GM18907 (cell line): ENCODE measurements at regions not wholly inside any gene's neighbourhood (a gene's known extent, or its start where the extent isn't known, plus 50 kb on each side); places are given as distances from the start of the nearest gene placed in this dataset.

ENCODE experiments used
- ATAC-seq: cut with Tn5 transposase; IDR thresholded peaks from one replicate; pipeline ENCODE4 v1.9.1; 2021; ENCODE audit warnings: mild to moderate bottlenecking, moderate library complexity; ENCODE audit not compliant: unreplicated experiment

DNA sequence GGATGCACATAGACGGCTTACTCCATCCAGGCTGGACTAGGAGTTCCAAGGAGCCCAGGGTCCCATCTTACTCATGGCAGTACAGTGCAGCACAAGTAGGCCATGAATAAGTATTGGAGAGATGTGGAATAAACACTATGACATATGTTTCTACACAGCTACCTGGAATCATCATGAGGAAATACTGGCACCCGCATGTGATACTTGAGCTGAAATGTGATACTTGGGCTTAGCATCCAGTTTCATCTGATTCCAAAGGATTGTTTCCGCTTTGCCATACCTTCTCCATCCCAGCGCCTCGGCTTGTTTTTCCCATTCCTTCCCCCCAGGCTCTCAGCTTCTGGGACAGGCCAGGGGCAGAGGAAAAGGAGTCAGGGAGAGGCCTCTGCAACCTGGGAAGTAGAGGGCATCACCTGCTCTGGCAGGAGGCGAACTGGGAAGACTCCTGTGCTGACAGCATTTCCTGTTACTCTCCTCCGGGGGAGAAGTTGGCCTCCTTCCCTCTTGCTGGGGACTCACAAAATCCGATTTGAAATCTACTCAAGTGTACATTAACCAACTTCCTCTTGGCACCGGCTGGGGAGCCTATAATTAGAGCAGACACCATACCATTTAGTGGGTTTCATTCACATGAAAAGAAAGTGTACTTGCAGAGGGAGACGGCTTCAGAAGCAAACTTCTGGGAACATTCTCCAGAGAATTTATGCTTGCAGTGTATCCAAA, 187.8 kb downstream of the MIAT start:
- no peak for ATAC-seq

DNA sequence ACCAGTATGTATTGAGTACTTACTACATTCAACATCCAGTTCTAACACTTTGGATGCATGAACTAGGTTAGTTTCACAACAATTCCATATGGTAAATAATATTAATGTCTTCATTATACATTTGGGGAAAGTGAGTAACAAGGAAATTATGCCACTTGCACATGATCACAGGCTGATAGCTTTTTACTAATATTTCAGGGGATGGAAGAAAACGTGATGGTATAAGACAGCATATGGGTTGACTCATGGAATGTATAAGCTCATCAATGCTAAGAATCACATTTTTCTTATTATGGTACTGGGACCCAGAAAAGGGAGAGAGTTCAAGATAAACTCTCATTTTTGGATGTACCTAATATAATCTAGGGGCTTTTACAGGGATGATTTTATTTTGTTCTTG, 188.7 kb downstream of the MIAT start:
- no peak for ATAC-seq

DNA sequence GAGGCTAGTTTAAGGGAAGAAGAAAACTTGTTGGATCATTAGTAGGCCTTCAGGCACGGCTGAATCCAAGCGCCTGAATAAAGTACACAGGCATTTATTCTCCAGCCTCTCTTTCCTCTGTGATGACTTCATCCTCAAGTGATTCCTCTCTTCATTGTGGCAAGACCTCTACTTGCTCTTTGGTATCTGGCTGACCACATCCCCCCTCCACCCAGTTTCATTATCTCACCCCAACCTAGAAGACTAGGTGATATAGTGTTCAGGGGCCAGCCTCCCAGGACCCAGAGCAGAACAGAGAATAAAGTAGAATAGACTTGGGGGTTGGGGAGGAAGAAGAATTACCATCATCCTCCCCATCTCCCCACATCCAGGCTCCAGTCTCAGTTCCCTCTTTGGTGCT, 189.3 kb downstream of the MIAT start:
- ATAC-seq, result peak; percentile 74

DNA sequence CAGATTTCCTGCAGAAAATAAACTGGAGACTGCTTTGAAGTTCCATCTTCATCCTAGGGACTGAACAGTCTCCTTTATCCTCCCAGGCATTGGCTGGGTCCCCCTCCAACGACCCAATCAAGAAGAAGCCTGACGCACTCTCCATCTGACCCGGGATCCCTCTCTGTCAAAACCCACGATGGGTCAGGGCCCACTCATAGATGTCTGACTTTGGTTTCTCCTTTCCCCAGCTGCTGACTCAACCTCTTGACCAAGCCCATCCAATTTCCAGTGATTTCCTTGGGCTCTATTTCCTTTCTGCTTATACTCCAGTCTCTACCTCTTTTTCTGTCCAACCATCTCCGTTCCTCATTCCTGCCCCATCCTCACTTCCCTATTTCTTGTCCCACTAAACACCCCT, 189.7 kb downstream of the MIAT start:
- no peak for ATAC-seq

DNA sequence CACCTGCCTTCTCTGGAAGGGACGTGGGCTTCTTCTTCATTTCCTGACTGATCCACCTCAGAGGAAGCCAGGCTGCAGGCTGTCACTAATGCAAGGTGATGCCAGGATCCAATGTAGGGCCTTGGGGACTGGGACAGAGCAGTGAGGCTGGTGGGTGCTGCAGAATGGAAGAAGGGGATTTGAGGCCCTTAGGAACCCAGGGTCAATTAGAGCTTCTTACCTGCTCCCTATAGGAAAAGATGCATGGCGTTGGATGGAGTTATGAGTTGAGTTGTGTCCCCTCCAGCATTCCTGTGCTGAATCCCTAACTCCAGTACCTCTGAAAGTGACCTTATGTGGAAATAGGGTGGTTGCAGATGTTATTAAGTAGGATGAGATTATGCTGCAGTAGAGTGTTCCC, 190.4 kb downstream of the MIAT start:
- ATAC-seq, result no peak

DNA sequence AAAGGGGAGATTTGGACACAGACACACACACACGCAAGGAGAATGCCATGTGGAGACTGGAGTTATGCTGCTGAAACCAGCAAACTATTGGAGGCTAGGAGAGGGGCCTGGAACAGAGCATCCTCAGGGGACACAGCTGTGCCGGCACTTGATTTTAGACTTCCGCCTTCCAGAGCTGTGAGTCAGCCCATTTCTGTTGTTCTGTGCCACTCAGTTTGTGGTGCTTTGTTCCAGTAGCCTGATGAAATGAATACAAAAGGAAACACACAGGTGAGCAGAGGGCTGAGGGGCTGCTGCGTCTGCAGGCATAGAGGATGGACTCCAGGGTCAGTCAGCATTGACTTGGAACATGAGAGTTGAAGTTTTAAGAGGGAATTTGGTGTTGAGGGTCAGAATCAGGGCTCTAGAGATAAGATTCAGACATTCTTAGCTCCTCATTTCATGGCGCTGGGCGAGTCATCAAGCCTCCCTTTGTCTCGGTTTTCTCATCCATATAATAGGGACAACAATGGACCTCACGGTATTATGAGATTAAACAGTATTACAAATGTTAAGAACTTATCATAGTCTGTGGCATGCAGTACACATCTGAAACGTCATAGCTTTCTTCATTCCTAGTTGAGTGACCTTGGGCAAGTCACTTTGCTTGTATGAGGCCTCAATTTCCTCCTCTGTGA, 191.0 kb downstream of the MIAT start:
- no peak for ATAC-seq

DNA sequence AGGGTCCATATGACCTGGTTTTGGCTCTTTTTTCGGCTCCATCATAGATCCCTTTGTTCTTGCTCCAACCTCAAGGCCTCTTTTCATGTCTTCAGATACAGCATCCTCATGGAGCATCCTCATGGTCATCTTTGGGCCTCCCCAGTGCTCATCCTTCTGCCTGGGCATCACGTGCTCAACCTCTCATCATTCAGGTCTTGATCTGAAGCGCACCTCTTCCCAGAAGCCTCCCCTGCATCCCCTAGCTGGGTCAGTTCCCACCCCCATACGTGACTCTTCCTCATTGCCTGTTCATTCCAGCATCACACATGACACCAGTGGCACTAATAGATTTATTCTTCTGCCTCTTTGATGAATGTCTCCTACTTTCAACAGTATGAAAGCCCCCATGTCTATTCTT, 192.2 kb downstream of the MIAT start:
- ATAC-seq, result no peak

DNA sequence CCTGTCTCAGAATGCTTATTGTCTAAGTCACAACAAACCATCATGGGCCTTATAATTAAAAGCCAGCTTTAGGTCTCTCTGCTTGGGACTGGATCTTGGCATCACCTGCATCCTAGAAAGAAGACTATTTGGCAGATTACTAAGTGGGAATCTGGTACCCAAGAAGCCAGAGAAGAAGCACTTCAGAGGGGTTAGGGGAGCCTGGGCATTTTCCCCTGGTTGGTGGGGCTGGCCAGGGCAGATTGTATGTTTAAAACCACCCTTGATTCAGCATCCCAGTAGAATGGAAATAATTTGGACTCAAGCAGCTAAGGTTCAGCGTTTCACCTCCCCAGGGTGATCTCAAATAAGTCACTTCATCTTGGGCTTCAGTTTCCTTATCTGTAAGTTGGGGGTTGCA, 193.7 kb downstream of the MIAT start:
- ATAC-seq, result no peak

DNA sequence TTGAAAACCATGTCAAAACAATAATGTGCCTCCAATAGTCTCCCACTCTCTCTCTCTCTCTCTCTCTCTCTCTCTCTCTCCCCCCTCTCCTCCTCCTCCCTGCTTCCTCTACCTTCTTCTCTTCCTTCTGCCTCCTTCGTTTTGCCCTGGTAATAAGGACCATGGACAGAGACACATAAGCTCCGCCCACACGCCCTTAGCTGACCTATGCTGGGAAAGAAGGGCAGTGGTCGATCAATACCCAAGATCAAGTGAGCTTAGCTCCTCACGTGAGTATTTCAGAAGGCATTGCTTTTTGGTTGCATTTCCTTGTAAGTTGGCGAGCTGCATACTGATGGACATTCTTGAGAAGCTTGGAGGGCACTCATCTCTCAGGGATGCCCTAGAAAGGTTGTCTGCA, 194.8 kb downstream of the MIAT start:
- no peak for ATAC-seq

DNA sequence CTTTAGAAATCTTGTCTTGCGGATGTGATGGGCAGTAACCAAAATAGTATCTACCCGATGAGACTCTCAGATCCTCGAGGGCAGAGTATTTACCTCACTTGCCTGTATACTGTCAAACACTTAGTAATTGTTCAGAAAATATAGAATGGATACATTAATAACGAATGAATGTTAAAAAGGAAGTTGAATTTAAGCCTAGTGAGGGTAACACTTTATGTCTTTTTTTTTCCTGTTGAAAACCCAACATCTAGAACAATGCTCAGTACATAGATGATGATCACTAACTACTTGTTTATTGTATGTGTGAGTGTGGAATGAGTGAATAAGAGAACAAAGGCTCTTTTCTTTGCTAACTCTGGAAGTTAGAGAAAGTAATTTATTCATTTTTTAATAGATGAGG, 195.7 kb downstream of the MIAT start:
- no peak for ATAC-seq

DNA sequence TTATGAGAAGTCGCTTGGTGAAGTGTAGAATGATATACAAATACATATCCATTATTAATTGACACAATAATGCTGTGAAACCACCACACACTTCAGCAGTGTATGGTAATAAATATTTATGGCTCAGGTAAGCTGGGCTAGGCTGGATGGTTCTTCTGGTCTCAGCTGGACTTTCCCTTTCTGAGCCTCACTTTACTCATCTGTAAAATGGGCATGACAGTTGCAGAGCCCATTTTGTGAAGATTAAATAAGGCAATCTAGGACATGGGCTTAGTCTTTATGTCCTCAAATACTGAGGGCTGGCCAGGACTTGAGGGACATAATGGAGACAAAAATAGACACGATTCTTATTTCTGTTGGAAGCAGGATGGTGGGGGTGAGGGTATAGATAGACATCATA, 196.1 kb downstream of the MIAT start:
- ATAC-seq, result no peak

DNA sequence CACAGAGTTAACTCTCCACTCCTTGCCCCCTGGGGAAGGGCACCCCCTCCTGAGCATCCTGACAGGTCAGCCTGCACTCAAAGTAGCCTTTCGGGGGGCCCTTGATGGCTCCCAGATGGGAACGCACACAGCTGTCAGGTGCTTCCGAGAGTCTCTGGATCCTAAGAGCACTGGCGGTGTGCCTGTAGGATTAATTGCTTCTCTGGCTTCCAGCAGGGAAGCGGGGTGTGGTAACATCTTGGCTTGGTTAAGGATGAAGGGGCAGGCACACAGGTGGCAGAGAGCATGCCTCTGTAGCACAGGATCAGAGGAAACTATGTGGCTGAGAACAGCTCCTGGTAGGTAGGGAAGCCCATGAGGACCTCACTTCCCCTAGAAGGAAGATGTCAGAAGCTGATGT, 199.8 kb downstream of the MIAT start:
- no peak for ATAC-seq

DNA sequence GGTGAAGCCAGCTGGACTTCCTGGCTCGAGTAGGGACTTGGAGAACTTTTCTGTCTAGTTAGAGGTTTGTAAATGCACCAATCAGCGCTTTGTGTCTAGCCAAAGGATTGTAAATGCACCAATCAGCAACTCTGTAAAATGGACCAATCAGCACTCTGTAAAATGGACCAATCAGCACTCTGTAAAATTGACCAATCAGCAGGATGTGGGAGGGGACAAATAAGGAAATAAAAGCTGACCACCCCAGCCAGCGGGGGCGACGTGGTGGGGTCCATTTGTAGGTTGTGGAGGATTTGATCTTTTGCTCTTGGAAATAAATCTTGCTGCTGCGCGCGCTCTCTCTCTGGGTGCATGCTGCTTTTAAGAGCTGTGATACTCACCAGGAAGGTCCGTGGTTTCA, 202.9 kb downstream of the MIAT start:
- no peak for ATAC-seq

DNA sequence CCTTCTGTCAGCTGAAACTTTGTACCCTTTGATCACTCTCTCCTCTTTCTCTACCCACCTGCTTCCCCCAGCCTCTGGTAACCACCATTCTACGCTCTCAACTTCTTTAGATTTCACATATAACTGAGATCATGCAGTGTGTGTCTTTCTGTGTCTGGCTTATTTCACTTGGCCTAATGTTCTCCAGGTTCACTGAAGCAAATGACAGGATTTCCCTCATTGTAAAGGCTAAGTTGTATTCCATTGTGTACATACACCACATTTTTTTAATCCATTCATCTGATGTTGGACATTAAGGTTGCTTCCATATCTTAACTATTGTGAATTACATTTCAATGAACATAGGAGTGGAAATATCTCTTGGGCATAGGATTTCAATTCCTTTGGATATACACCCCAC, 207.6 kb downstream of the MIAT start:
- no peak for ATAC-seq

DNA sequence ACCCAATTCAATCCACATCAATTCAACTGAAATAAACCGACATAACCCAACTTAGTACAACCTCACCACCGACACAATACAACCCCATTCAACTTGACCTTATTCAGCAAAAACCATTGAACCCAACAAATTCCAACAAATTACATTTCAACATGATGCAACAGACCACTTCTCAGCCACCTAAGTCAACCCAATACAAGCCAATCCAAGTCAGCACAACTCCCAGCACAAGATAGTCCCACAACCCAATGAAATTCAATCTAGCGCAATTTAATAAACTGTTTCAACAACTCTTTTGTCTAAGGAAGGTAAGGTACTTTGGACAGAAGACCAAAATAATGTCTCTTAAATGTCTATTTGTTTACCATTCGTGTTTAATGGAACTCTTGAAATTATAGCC, 226.0 kb downstream of the MIAT start:
- no peak for ATAC-seq

DNA sequence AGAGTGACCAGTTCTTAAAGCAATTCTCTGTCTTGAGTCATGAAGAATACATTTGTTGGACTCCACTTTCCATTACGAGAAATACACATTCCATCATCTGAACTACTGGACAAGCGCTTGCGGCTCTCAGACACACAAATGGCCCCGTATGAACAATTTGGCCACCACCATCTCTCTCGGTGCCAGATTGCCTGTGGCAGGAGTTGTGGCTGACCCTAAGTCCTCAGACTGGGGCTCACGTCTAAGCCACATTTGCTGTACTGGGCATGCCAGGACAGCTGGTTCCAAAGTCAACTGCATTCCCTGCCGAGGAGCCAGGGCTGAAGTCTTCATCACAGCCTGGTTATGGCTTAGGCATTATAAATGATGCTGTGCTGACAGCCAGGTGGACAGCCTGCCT, 227.5 kb downstream of the MIAT start:
- ATAC-seq, result no peak

DNA sequence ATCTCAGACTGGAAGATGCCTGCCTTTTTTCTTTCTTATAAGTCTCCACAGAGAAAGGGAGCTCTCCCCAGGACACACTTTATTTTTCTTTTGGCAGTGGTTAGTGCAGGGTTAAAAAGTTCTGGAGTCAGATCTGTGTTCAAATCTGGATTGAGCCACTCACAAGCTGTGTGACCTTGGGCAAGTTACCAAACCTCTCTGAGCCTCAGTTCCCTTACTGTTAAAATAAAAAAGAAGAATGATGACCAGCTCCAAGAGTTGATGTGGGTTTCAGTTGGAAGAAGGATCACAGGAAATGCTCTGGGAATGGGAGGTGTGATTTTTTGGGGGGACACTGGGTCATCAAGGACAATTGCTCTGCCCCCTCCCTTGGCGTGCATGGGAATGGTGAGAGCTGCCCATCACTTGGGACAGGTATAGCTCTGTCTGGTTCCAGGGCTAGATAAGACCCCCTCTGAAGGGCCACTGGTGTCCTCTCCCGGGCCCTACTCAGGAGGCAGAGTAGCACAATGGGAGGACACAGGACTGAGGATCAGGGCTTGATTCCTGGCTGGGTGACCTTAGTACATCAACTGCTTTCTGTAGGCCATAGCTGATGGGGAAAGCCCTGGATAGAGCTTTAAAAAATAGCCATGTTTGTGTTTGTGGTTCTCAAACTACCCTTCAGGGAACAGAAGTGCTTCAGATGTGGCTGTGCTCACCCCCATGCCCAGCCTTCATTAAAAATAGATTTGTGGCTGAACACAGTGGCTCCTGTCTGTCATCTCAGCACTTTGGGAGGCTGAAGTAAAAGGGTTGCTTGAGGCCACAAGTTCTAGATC, 228.3 kb downstream of the MIAT start:
- ATAC-seq, result no peak

DNA sequence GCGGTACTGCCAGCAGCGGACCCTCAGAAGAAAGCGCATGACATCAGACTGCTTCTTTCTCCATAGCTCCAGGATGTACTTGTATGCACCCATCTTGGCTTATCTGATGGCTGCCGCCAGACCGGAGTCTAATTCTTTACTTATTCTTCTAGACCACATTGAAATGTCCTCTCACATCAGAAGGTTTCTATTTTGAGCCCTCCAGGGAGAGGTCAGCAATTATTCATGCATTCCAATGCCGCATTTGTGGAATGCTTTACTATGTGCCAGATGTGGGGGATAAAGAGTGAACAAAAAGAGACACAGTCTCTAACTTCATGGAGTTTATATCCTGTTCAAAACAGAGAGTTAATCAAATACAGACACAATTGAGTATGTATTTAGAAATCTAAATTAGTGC, 230.1 kb downstream of the MIAT start:
- no peak for ATAC-seq

DNA sequence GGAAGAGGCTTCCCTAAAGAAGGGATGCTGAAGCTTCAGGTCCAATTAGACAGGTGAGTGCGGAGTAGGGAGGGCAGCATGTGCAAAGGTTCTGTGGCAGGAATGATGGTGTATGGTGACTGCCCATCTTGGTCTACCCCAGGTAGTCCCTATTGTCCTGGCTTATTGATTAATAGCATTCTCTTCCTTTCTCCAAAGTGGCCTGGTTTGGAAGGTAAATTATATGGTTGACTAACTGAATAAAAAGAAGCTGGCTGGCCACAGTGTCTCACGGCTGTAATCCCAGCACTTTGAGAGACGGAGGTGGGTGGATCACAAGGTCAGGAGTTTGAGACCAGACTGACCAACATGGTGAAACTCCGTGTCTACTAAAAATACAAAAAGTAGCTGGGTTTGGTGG, 230.5 kb downstream of the MIAT start:
- no peak for ATAC-seq

DNA sequence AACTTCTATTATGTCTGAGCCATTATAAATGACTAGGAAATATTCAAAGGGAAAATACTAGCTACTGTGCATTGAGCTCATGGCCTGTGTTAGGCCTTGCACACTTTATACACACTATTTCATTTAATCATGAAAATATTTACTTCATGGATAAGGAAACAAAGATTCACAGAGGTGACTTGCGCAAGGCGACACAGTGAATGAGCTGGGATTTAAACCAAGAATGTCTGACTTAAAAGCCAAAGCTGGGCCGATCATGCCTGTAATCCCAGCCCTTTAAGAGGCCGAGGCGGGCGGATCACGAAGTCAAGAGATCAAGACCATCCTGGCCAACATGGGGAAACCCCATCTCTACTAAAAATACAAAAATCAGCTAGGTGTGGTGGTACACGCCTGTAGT, 231.5 kb downstream of the MIAT start:
- ATAC-seq, result no peak

DNA sequence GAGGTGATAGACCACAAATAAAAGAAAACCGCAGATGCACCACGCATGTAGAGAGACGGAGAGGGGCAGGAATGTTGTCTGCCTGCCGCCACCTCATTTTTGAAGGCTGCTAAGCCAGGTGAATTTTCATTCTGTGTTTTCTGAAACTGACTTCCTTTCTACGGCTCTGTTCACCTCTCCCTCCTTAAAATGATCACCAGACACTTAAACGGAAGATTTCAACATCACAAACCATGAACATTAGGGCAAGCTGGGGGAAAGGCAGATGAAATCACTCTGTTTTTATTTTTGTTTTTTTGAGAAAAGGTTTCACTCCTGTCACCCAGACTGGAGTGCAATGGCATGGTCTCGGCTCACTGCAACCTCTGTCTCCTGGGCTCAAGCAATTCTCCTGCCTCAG, 232.4 kb downstream of the MIAT start:
- no peak for ATAC-seq

DNA sequence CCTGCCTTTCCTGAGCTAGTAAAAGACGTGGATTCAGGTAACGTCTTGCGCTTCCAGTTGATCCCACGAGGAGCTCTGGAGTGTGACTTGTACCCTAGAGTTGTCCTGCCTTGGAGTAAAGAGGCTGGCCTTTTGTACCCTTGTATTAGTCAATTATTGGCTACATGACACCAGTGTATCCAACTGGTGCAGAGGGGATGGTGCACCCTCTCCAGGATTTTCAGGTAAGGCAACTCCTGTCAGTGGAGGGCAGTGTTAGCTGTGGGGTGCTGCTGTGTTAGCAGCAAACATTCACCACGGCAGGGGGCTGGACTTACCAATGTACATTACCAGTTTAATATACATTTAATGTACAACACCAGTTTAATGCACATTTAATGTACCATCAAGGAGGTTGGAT, 233.5 kb downstream of the MIAT start:
- ATAC-seq, result no peak
